ENCODE measurements at regions not wholly inside any gene's neighbourhood (a gene's known extent, or its start where the extent isn't known, plus 50 kb on each side); places are given as distances from the start of the nearest gene placed in this dataset.

GRCh38 chr3:144307951-144308350 lies 336.3 kb downstream of the DIPK2A start:
- DNase-seq: no peak

GRCh38 chr3:144308396-144308795 lies 336.8 kb downstream of the DIPK2A start:
- DNase-seq: no peak

- no peak for DNase-seq
Measured at GRCh38 chr3:144312702-144313101, 341.1 kb downstream of the DIPK2A start.

- no peak for DNase-seq
Measured at GRCh38 chr3:144314946-144315345, 343.3 kb downstream of the DIPK2A start.

- no peak for DNase-seq
Measured at GRCh38 chr3:144317961-144318360, 346.3 kb downstream of the DIPK2A start.

- DNase-seq: no peak
Measured at GRCh38 chr3:144324076-144324475, 352.5 kb downstream of the DIPK2A start.

- DNase-seq: no peak
Measured at GRCh38 chr3:144332868-144333267, 361.2 kb downstream of the DIPK2A start.

GRCh38 chr3:144341471-144341870 lies 369.8 kb downstream of the DIPK2A start:
- no peak for DNase-seq

- no peak for DNase-seq
Measured at GRCh38 chr3:144343343-144343742, 371.7 kb downstream of the DIPK2A start.

- no peak for DNase-seq
Measured at GRCh38 chr3:144343777-144344176, 372.2 kb downstream of the DIPK2A start.

GRCh38 chr3:144344925-144345548 lies 373.4 kb downstream of the DIPK2A start:
- no peak for DNase-seq

- no peak for DNase-seq
Measured at GRCh38 chr3:144350125-144350524, 378.5 kb downstream of the DIPK2A start.

- no peak for DNase-seq
Measured at GRCh38 chr3:144351011-144351410, 379.4 kb downstream of the DIPK2A start.

- no peak for DNase-seq
Measured at GRCh38 chr3:144351773-144352365, 380.2 kb downstream of the DIPK2A start.

GRCh38 chr3:144358191-144358590 lies 386.6 kb downstream of the DIPK2A start:
- no peak for DNase-seq

GRCh38 chr3:144361002-144361401 lies 389.4 kb downstream of the DIPK2A start:
- no peak for DNase-seq

GRCh38 chr3:144362126-144362525 lies 390.5 kb downstream of the DIPK2A start:
- DNase-seq: no peak

- no peak for DNase-seq
Measured at GRCh38 chr3:144363856-144364255, 392.2 kb downstream of the DIPK2A start.

GRCh38 chr3:144364737-144365136 lies 393.1 kb downstream of the DIPK2A start:
- no peak for DNase-seq

- DNase-seq: no peak
Measured at GRCh38 chr3:144369129-144369879, 397.7 kb downstream of the DIPK2A start.

- DNase-seq: no peak
Measured at GRCh38 chr3:144375088-144375487, 403.5 kb downstream of the DIPK2A start.

GRCh38 chr3:144380849-144381248 lies 409.2 kb downstream of the DIPK2A start:
- no peak for DNase-seq

- DNase-seq: no peak
Measured at GRCh38 chr3:144381607-144382006, 410.0 kb downstream of the DIPK2A start.

All from right forelimb (tissue), 1 donor.